SK-N-SH (cell line): ENCODE measurements at regions not wholly inside any gene's neighbourhood (a gene's known extent, or its start where the extent isn't known, plus 50 kb on each side); places are given as distances from the start of the nearest gene placed in this dataset.

Experiments used
- EP300 ChIP-seq, 2 experiments: IDR thresholded peaks; 2 replicates each; pipeline versions ENCODE4 v1.4.0 to v1.6.1; 2012; ENCODE audit warnings: borderline replicate concordance in 1 of 2, low read depth in 1 of 2, low read length in 1 of 2
- EZH2phosphoT487 ChIP-seq: fragments of 200-600 bp; sonication (generic); IDR thresholded peaks from 2 replicates; pipeline ENCODE4 v1.6.1; 2017; ENCODE audit warnings: low read depth, mixed run types, mild to moderate bottlenecking, antibody characterized with exemption, moderate library complexity, borderline replicate concordance
- FOXM1 ChIP-seq: IDR thresholded peaks from 2 replicates; pipeline ENCODE4 v1.4.0; 2012; ENCODE audit warnings: low read depth, mild to moderate bottlenecking
- MEF2A ChIP-seq: IDR thresholded peaks from 2 replicates; pipeline ENCODE4 v1.4.0; 2012; ENCODE audit warnings: low read depth, borderline replicate concordance
- POLR2AphosphoS5 ChIP-seq: IDR thresholded peaks from 2 replicates; pipeline ENCODE4 v1.6.1; 2012; ENCODE audit warnings: low read depth, low read length
- RAD21 ChIP-seq: IDR thresholded peaks from 2 replicates; pipeline ENCODE4 v1.6.1; 2012; ENCODE audit warnings: mild to moderate bottlenecking, low read length
- RFX5 ChIP-seq: IDR thresholded peaks from 2 replicates; pipeline ENCODE4 v1.6.1; 2012; ENCODE audit warnings: mild to moderate bottlenecking, improper control_type of control experiment, low read length
- RXRA ChIP-seq: IDR thresholded peaks from 2 replicates; pipeline ENCODE4 v1.4.0; 2012; ENCODE audit warnings: low read depth, mild to moderate bottlenecking, borderline replicate concordance
- SMC3 ChIP-seq: IDR thresholded peaks from 2 replicates; pipeline ENCODE4 v1.6.1; 2012; ENCODE audit warnings: low read depth, low read length, improper control_type of control experiment
- TCF12 ChIP-seq: IDR thresholded peaks from 2 replicates; pipeline ENCODE4 v1.4.0; 2012
- TF ChIP-seq, protein P1 (sequence below): fragments of 200-600 bp; sonication (generic); IDR thresholded peaks from 2 replicates; pipeline ENCODE4 v1.6.1; 2017; ENCODE audit warnings: antibody characterized with exemption, mild to moderate bottlenecking, moderate library complexity
- TF ChIP-seq, protein P2 (sequence below): IDR thresholded peaks from 2 replicates; pipeline ENCODE4 v1.6.1; 2012; ENCODE audit warnings: mild to moderate bottlenecking, low read depth, low read length, moderate library complexity

DNA sequence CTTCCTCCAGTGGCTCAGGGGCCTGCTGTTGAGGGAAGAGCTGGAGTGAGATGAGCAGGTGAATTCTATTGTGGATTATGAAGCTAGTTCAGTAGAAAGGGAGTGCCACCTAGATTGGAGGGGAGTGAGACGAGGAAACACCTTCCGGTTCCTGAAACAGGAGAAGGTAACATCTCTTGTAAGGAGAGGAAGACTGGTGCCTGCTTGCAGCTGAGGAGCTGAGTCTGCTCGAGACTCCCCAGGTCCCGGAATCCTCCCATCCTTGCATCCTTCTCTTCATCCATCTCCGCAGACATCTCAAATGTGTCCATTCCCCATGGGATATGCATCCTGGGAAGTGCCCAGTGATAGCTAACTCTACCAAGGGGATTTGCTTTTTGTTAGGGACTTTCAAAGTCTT is 242.9 kb upstream of the ZFP64 start:
- TF ChIP-seq, protein P1, sequence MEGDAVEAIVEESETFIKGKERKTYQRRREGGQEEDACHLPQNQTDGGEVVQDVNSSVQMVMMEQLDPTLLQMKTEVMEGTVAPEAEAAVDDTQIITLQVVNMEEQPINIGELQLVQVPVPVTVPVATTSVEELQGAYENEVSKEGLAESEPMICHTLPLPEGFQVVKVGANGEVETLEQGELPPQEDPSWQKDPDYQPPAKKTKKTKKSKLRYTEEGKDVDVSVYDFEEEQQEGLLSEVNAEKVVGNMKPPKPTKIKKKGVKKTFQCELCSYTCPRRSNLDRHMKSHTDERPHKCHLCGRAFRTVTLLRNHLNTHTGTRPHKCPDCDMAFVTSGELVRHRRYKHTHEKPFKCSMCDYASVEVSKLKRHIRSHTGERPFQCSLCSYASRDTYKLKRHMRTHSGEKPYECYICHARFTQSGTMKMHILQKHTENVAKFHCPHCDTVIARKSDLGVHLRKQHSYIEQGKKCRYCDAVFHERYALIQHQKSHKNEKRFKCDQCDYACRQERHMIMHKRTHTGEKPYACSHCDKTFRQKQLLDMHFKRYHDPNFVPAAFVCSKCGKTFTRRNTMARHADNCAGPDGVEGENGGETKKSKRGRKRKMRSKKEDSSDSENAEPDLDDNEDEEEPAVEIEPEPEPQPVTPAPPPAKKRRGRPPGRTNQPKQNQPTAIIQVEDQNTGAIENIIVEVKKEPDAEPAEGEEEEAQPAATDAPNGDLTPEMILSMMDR, result no peak
- TF ChIP-seq RFX5, result no peak
- TF ChIP-seq TCF12, result no peak
- TF ChIP-seq, protein P2, sequence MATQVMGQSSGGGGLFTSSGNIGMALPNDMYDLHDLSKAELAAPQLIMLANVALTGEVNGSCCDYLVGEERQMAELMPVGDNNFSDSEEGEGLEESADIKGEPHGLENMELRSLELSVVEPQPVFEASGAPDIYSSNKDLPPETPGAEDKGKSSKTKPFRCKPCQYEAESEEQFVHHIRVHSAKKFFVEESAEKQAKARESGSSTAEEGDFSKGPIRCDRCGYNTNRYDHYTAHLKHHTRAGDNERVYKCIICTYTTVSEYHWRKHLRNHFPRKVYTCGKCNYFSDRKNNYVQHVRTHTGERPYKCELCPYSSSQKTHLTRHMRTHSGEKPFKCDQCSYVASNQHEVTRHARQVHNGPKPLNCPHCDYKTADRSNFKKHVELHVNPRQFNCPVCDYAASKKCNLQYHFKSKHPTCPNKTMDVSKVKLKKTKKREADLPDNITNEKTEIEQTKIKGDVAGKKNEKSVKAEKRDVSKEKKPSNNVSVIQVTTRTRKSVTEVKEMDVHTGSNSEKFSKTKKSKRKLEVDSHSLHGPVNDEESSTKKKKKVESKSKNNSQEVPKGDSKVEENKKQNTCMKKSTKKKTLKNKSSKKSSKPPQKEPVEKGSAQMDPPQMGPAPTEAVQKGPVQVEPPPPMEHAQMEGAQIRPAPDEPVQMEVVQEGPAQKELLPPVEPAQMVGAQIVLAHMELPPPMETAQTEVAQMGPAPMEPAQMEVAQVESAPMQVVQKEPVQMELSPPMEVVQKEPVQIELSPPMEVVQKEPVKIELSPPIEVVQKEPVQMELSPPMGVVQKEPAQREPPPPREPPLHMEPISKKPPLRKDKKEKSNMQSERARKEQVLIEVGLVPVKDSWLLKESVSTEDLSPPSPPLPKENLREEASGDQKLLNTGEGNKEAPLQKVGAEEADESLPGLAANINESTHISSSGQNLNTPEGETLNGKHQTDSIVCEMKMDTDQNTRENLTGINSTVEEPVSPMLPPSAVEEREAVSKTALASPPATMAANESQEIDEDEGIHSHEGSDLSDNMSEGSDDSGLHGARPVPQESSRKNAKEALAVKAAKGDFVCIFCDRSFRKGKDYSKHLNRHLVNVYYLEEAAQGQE, result no peak
- no peak for TF ChIP-seq FOXM1
- no peak for TF ChIP-seq EZH2phosphoT487
- TF ChIP-seq RAD21, result no peak
- no peak for TF ChIP-seq SMC3
- TF ChIP-seq MEF2A, result no peak
- no peak for TF ChIP-seq POLR2AphosphoS5
- TF ChIP-seq EP300 (IDR thresholded peaks at IDR 0.05; ENCODE audit: borderline replicate concordance in 1 of 2, low read depth in 1 of 2, low read length in 1 of 2), result no peak
- TF ChIP-seq RXRA, result no peak
